NCI-H1105 (cell line): ENCODE measurements at regions not wholly inside any gene's neighbourhood (a gene's known extent, or its start where the extent isn't known, plus 50 kb on each side); places are given as distances from the start of the nearest gene placed in this dataset.

Experiments
- DNase-seq: peaks from one replicate; lab custom pipeline; 2025; lab: John Stamatoyannopoulos, UW

GRCh38 chr4:179465131-179465797 lies 2023.0 kb upstream of the AGA start:
- DNase-seq, result no peak

GRCh38 chr4:179467878-179468277 lies 2025.6 kb upstream of the AGA start:
- DNase-seq, result no peak

- DNase-seq, result no peak
These were observed 2029.9 kb upstream of the AGA start for GRCh38 chr4:179472164-179472563.

- DNase-seq, result no peak
These were observed 2036.4 kb upstream of the AGA start for GRCh38 chr4:179478608-179479007.

GRCh38 chr4:179485781-179486180 lies 2043.5 kb upstream of the AGA start:
- no peak for DNase-seq

- DNase-seq, result no peak
These were observed 2044.5 kb upstream of the AGA start for GRCh38 chr4:179486570-179487335.

GRCh38 chr4:179492260-179493080 lies 2050.2 kb upstream of the AGA start:
- no peak for DNase-seq

GRCh38 chr4:179503976-179504375 lies 2061.7 kb upstream of the AGA start:
- no peak for DNase-seq

GRCh38 chr4:179509489-179509888 lies 2067.3 kb upstream of the AGA start:
- no peak for DNase-seq

- no peak for DNase-seq
These were observed 2079.7 kb upstream of the AGA start for GRCh38 chr4:179521952-179522351.

- DNase-seq, result no peak
These were observed 2088.7 kb upstream of the AGA start for GRCh38 chr4:179530958-179531357.

- DNase-seq, result no peak
These were observed 2094.5 kb upstream of the AGA start for GRCh38 chr4:179536694-179537093.

- no peak for DNase-seq
These were observed 2097.4 kb upstream of the AGA start for GRCh38 chr4:179539641-179540040.

- DNase-seq, result no peak
These were observed 2101.5 kb upstream of the AGA start for GRCh38 chr4:179543771-179544170.

GRCh38 chr4:179544496-179544895 lies 2102.3 kb upstream of the AGA start:
- DNase-seq, result no peak

- no peak for DNase-seq
These were observed 2109.9 kb upstream of the AGA start for GRCh38 chr4:179552131-179552530.

- no peak for DNase-seq
These were observed 2121.5 kb upstream of the AGA start for GRCh38 chr4:179563741-179564140.

GRCh38 chr4:179569549-179569948 lies 2127.3 kb upstream of the AGA start:
- no peak for DNase-seq

GRCh38 chr4:179582164-179582905 lies 2140.1 kb upstream of the AGA start:
- no peak for DNase-seq

GRCh38 chr4:179583221-179583620 lies 2141.0 kb upstream of the AGA start:
- no peak for DNase-seq

- DNase-seq, result no peak
These were observed 2141.9 kb upstream of the AGA start for GRCh38 chr4:179584101-179584500.

GRCh38 chr4:179585761-179586160 lies 2143.5 kb upstream of the AGA start:
- DNase-seq, result no peak
